IPS DF 4.7 (cell line): ENCODE measurements at regions not wholly inside any gene's neighbourhood (a gene's known extent, or its start where the extent isn't known, plus 50 kb on each side); places are given as distances from the start of the nearest gene placed in this dataset.
A peak's percentile ranks its signal among the peaks of the same experiment; 100 is the strongest.
"Not testable (repeated sequence)": the region's sequence is repeated elsewhere in the genome, so short reads cannot be mapped to it uniquely, and the experiment has no call there.

Source experiments
- DNase-seq: peaks from one replicate; pipeline ENCODE4 v3.0.0-alpha.2; 2013; ENCODE audit warnings: low spot score; ENCODE audit errors: extremely low read depth

- DNase-seq: no peak
Observed at GRCh38 chr11:25755918-25756584, 575.9 kb upstream of the ANO3 start.

- DNase-seq: no peak
Observed at GRCh38 chr11:25758145-25758661, 573.7 kb upstream of the ANO3 start.

GRCh38 chr11:25766332-25767015, 565.5 kb upstream of the ANO3 start:
- no peak for DNase-seq

GRCh38 chr11:25769287-25769686, 562.6 kb upstream of the ANO3 start:
- no peak for DNase-seq

GRCh38 chr11:25771605-25772004, 560.3 kb upstream of the ANO3 start:
- no peak for DNase-seq

GRCh38 chr11:25775603-25776002, 556.3 kb upstream of the ANO3 start:
- no peak for DNase-seq

- DNase-seq: no peak
Observed at GRCh38 chr11:25776238-25776637, 555.7 kb upstream of the ANO3 start.

- no peak for DNase-seq
Observed at GRCh38 chr11:25777343-25777742, 554.6 kb upstream of the ANO3 start.

- no peak for DNase-seq
Observed at GRCh38 chr11:25779033-25779432, 552.9 kb upstream of the ANO3 start.

GRCh38 chr11:25787416-25787815, 544.5 kb upstream of the ANO3 start:
- DNase-seq: no peak

- no peak for DNase-seq
Observed at GRCh38 chr11:25790396-25790795, 541.5 kb upstream of the ANO3 start.

- no peak for DNase-seq
Observed at GRCh38 chr11:25793637-25794036, 538.3 kb upstream of the ANO3 start.

- no peak for DNase-seq
Observed at GRCh38 chr11:25794804-25795203, 537.1 kb upstream of the ANO3 start.

- no peak for DNase-seq
Observed at GRCh38 chr11:25816411-25816810, 515.5 kb upstream of the ANO3 start.

- DNase-seq: no peak
Observed at GRCh38 chr11:25824688-25825087, 507.2 kb upstream of the ANO3 start.

- not testable (repeated sequence) for DNase-seq
Observed at GRCh38 chr11:25831485-25831884, 500.4 kb upstream of the ANO3 start.

GRCh38 chr11:25838918-25839625, 492.9 kb upstream of the ANO3 start:
- peak; percentile 28 for DNase-seq

- no peak for DNase-seq
Observed at GRCh38 chr11:25844811-25845210, 487.1 kb upstream of the ANO3 start.

GRCh38 chr11:25855916-25856315, 476.0 kb upstream of the ANO3 start:
- DNase-seq: no peak

GRCh38 chr11:25859776-25860175, 472.2 kb upstream of the ANO3 start:
- DNase-seq: no peak

- DNase-seq: no peak
Observed at GRCh38 chr11:25860677-25861450, 471.1 kb upstream of the ANO3 start.

- no peak for DNase-seq
Observed at GRCh38 chr11:25862159-25862558, 469.8 kb upstream of the ANO3 start.
